HEK293 (cell line): ENCODE measurements at regions not wholly inside any gene's neighbourhood (a gene's known extent, or its start where the extent isn't known, plus 50 kb on each side); places are given as distances from the start of the nearest gene placed in this dataset.

Experiments used
- CTCF ChIA-PET: fragments of 350-600 bp; formaldehyde crosslinking; extraction: SDS; loops from one replicate; lab custom pipeline; 2021; ENCODE audit warnings: antibody characterized with exemption; lab: Yijun Ruan, JAX
- POLR2A ChIA-PET: fragments of 300-600 bp; formaldehyde crosslinking; extraction: SDS; loops from one replicate; lab custom pipeline; 2020; ENCODE audit warnings: antibody characterized with exemption, inconsistent platforms; lab: Yijun Ruan, JAX
- H3K27ac ChIP-seq: fragments of 200-500 bp; sonication (Bioruptor generic); 2 replicates; pipeline ENCODE4 v1.5.1; 2014; ENCODE audit warnings: low read depth, low read length, control low read depth, inconsistent platforms; ENCODE audit errors: extremely low read depth
- H3K36me3 ChIP-seq, 2 experiments: fragments of 200-500 bp in 1 of 2; sonication (Bioruptor generic) in 1 of 2; 1 replicate in 1 of 2; 2 replicates in 1 of 2; pipeline ENCODE4 v1.5.1; 2014 to 2017; ENCODE audit warnings: inconsistent platforms in 2 of 2, low read length in 2 of 2; ENCODE audit not compliant: control insufficient read depth in 2 of 2, insufficient read depth in 1 of 2
- H3K4me1 ChIP-seq: fragments of 200-500 bp; sonication (Bioruptor generic); 2 replicates; pipeline ENCODE4 v1.5.1; 2014; ENCODE audit warnings: mild to moderate bottlenecking, low read length, inconsistent platforms; ENCODE audit not compliant: control insufficient read depth, insufficient read depth
- H3K4me3 ChIP-seq: 2 replicates; pipeline ENCODE4 v1.5.1; 2011; ENCODE audit warnings: low read depth, mild to moderate bottlenecking, control low read depth, low read length, moderate library complexity
- H3K9me3 ChIP-seq: fragments of 200-500 bp; sonication (Bioruptor generic); 2 replicates; pipeline ENCODE4 v1.5.1; 2014; ENCODE audit warnings: low read depth, low read length, inconsistent platforms; ENCODE audit not compliant: control insufficient read depth, insufficient read depth
- CTCF ChIP-seq: fragments of 450-650 bp; formaldehyde crosslinking; IDR thresholded peaks from 2 replicates; pipeline ENCODE4 v1.5.1; 2016; ENCODE audit warnings: missing biosample characterization, missing genetic modification characterization
- GFI1B ChIP-seq: fragments of 450-650 bp; formaldehyde crosslinking; IDR thresholded peaks from 2 replicates; pipeline ENCODE4 v1.5.1; 2016; ENCODE audit warnings: missing biosample characterization, missing genetic modification characterization
- KLF1 ChIP-seq: fragments of 450-650 bp; formaldehyde crosslinking; IDR thresholded peaks from 2 replicates; pipeline ENCODE4 v1.5.1; 2016; ENCODE audit warnings: missing biosample characterization, missing genetic modification characterization
- KLF7 ChIP-seq: fragments of 450-650 bp; formaldehyde crosslinking; IDR thresholded peaks from 2 replicates; pipeline ENCODE4 v1.5.1; 2016; ENCODE audit warnings: missing biosample characterization, missing genetic modification characterization, borderline replicate concordance
- PBX3 ChIP-seq: sonication (generic); formaldehyde crosslinking; IDR thresholded peaks from 2 replicates; pipeline ENCODE4 v1.8.1; 2022; ENCODE audit warnings: mild to moderate bottlenecking, moderate library complexity, missing genetic modification reagents
- ZBTB20 ChIP-seq: fragments of 450-650 bp; formaldehyde crosslinking; IDR thresholded peaks from 2 replicates; pipeline ENCODE4 v1.5.1; 2016; ENCODE audit warnings: missing biosample characterization, missing genetic modification characterization
- ZBTB7A ChIP-seq: fragments of 450-650 bp; formaldehyde crosslinking; IDR thresholded peaks from 2 replicates; pipeline ENCODE4 v1.5.1; 2016; ENCODE audit warnings: low read depth, missing biosample characterization, missing genetic modification characterization
- ZEB2 ChIP-seq: fragments of 450-650 bp; formaldehyde crosslinking; IDR thresholded peaks from 2 replicates; pipeline ENCODE4 v1.5.1; 2016; ENCODE audit warnings: missing biosample characterization, missing genetic modification characterization
- ZNF239 ChIP-seq: fragments of 450-650 bp; formaldehyde crosslinking; IDR thresholded peaks from 2 replicates; pipeline ENCODE4 v1.5.1; 2016; ENCODE audit warnings: missing biosample characterization, missing genetic modification characterization
- ZNF335 ChIP-seq: fragments of 450-650 bp; formaldehyde crosslinking; conservative IDR thresholded peaks from 2 replicates; pipeline ENCODE4 v1.5.1; 2016; ENCODE audit warnings: missing biosample characterization, missing genetic modification characterization
- ZNF513 ChIP-seq: fragments of 450-650 bp; IDR thresholded peaks from 2 replicates; pipeline ENCODE4 v1.5.1; 2018; ENCODE audit warnings: missing biosample characterization, missing genetic modification characterization
- ZNF521 ChIP-seq: fragments of 450-650 bp; formaldehyde crosslinking; IDR thresholded peaks from 2 replicates; pipeline ENCODE4 v1.5.1; 2017; ENCODE audit warnings: missing biosample characterization, mild to moderate bottlenecking, missing genetic modification characterization
- ZNF549 ChIP-seq: fragments of 450-650 bp; IDR thresholded peaks from 2 replicates; pipeline ENCODE4 v1.5.1; 2018; ENCODE audit warnings: missing biosample characterization, missing genetic modification characterization, mild to moderate bottlenecking, inconsistent platforms, moderate library complexity
- ZNF596 ChIP-seq: fragments of 450-650 bp; IDR thresholded peaks from 2 replicates; pipeline ENCODE4 v1.5.0; 2018; ENCODE audit warnings: missing biosample characterization, mild to moderate bottlenecking, missing genetic modification characterization, moderate library complexity
- ZNF704 ChIP-seq: fragments of 450-650 bp; formaldehyde crosslinking; IDR thresholded peaks from 2 replicates; pipeline ENCODE4 v1.5.1; 2016; ENCODE audit warnings: missing biosample characterization, missing genetic modification characterization
- ZXDB ChIP-seq: fragments of 450-650 bp; formaldehyde crosslinking; IDR thresholded peaks from 2 replicates; pipeline ENCODE4 v1.5.1; 2016; ENCODE audit warnings: missing biosample characterization, missing genetic modification characterization

- Histone ChIP-seq H3K27ac (no peak overlapping the region), H3K4me3 (no peak overlapping the region), H3K36me3 (no peaks in the 10 kb centered on the region), H3K4me1 (no peaks in the 10 kb centered on the region), H3K9me3 (no peaks in the 10 kb centered on the region)
- TF ChIP-seq PBX3 (no peak), ZNF596 (tag by site-specific recombination) (no peak), ZXDB (tag by site-specific recombination) (no peak), ZBTB7A (no peak)
- ChIA-PET CTCF (no interaction called here), POLR2A (no interaction called here)
Observed at GRCh38 chr1:115908565-115909274, 67.6 kb upstream of the SLC22A15 start.

GRCh38 chr1:115910231-115910630 is 66.1 kb upstream of the SLC22A15 start:
- H3K9me3 ChIP-seq: no peaks in the 10 kb centered on the region
- CTCF ChIA-PET: no interaction called here
- no peak overlapping the region for H3K4me3 ChIP-seq
- no peaks in the 10 kb centered on the region for H3K4me1 ChIP-seq
- POLR2A ChIA-PET: no interaction called here
- no peak overlapping the region for H3K27ac ChIP-seq
- no peaks in the 10 kb centered on the region for H3K36me3 ChIP-seq
- no peak for TF ChIP-seq KLF7
- TF ChIP-seq ZEB2 (tag by site-specific recombination): no peak
- TF ChIP-seq ZNF335 (tag by site-specific recombination): no peak
- TF ChIP-seq GFI1B: no peak
- TF ChIP-seq ZNF513 (tag by site-specific recombination): no peak
- TF ChIP-seq ZBTB20: no peak
- TF ChIP-seq ZNF521 (tag by site-specific recombination): no peak
- no peak for TF ChIP-seq ZNF239 (tag by site-specific recombination)
- TF ChIP-seq ZNF704 (tag by site-specific recombination): no peak
- TF ChIP-seq KLF1: no peak
- no peak for TF ChIP-seq ZNF596 (tag by site-specific recombination)
- no peak for TF ChIP-seq ZNF549 (tag by site-specific recombination)
- TF ChIP-seq, all 188 proteins: peak for 0

- POLR2A ChIA-PET: no interaction called here
- Histone ChIP-seq H3K27ac (no peak overlapping the region), H3K4me1 (no peaks in the 10 kb centered on the region), H3K36me3 (no peaks in the 10 kb centered on the region), H3K4me3 (no peak overlapping the region)
- no peak for TF ChIP-seq CTCF (tag by site-specific recombination)
- TF ChIP-seq, all 188 proteins: peak for 0
- CTCF ChIA-PET: interaction anchor here (0.5 kb wide), 1 partner anchor 109 kb away, joined by 3 read pairs; no protein-coding TSS in a partner anchor
- H3K9me3 ChIP-seq: no peaks in the 10 kb centered on the region
Observed at GRCh38 chr1:115911294-115911693, 65.0 kb upstream of the SLC22A15 start.
